ENCODE measurements at regions not wholly inside any gene's neighbourhood (a gene's known extent, or its start where the extent isn't known, plus 50 kb on each side); places are given as distances from the start of the nearest gene placed in this dataset.

GRCh38 chr22:19645391-19645790, 68.9 kb upstream of the SEPTIN5 start:
- Mint-ChIP-seq H3K36me3 (ENCODE audit: insufficient read depth) (no peaks in the 10 kb centered on the region), H3K27ac (no peak overlapping the region), H3K9me3 (ENCODE audit: low read depth) (peaks cover 17% of the 10 kb centered on the region), H3K4me1 (ENCODE audit: low read depth) (no peaks in the 10 kb centered on the region), H3K4me3 (ENCODE audit: low read depth) (no peak overlapping the region), H3K27me3 (peaks cover 16% of the 10 kb centered on the region)
- no peak for TF ChIP-seq CTCF (IDR thresholded peaks at IDR 0.05; ENCODE audit: unreplicated experiment)
- no peak for DNase-seq (ENCODE audit: low spot score, unreplicated experiment)

- Mint-ChIP-seq H3K9me3 (ENCODE audit: low read depth) (peaks cover 17% of the 10 kb centered on the region), H3K4me1 (ENCODE audit: low read depth) (no peaks in the 10 kb centered on the region), H3K27ac (no peak overlapping the region), H3K4me3 (ENCODE audit: low read depth) (no peak overlapping the region), H3K36me3 (ENCODE audit: insufficient read depth) (no peaks in the 10 kb centered on the region), H3K27me3 (peaks cover 19% of the 10 kb centered on the region)
- DNase-seq (ENCODE audit: low spot score, unreplicated experiment): no peak
- TF ChIP-seq CTCF (IDR thresholded peaks at IDR 0.05; ENCODE audit: unreplicated experiment): no peak
Measured at GRCh38 chr22:19645905-19646304, 68.4 kb upstream of the SEPTIN5 start.

GRCh38 chr22:19646383-19646782, 67.9 kb upstream of the SEPTIN5 start:
- no peaks in the 10 kb centered on the region for H3K4me1 Mint-ChIP-seq (ENCODE audit: low read depth)
- no peak for DNase-seq (ENCODE audit: low spot score, unreplicated experiment)
- no peaks in the 10 kb centered on the region for H3K36me3 Mint-ChIP-seq (ENCODE audit: insufficient read depth)
- H3K27ac Mint-ChIP-seq: no peak overlapping the region
- TF ChIP-seq CTCF (IDR thresholded peaks at IDR 0.05; ENCODE audit: unreplicated experiment): no peak
- peaks cover 17% of the 10 kb centered on the region for H3K9me3 Mint-ChIP-seq (ENCODE audit: low read depth)
- H3K27me3 Mint-ChIP-seq: peaks cover 18% of the 10 kb centered on the region
- no peak overlapping the region for H3K4me3 Mint-ChIP-seq (ENCODE audit: low read depth)

- peaks cover 18% of the 10 kb centered on the region for H3K27me3 Mint-ChIP-seq
Measured at GRCh38 chr22:19648419-19648929, 65.8 kb upstream of the SEPTIN5 start.

GRCh38 chr22:19652316-19652715, 62.0 kb upstream of the SEPTIN5 start:
- DNase-seq (ENCODE audit: low spot score, unreplicated experiment): no peak
- Mint-ChIP-seq H3K4me1 (ENCODE audit: low read depth) (no peaks in the 10 kb centered on the region), H3K9me3 (ENCODE audit: low read depth) (peaks cover 17% of the 10 kb centered on the region), H3K4me3 (ENCODE audit: low read depth) (no peak overlapping the region), H3K36me3 (ENCODE audit: insufficient read depth) (no peaks in the 10 kb centered on the region), H3K27me3 (peaks cover 6% of the 10 kb centered on the region), H3K27ac (no peak overlapping the region)
- TF ChIP-seq CTCF (IDR thresholded peaks at IDR 0.05; ENCODE audit: unreplicated experiment): no peak

More at GRCh38 chr22:19648419-19648929, 65.8 kb upstream of the SEPTIN5 start:
- no peak for DNase-seq (ENCODE audit: low spot score, unreplicated experiment)
- Mint-ChIP-seq H3K27ac (no peak overlapping the region), H3K4me1 (ENCODE audit: low read depth) (no peaks in the 10 kb centered on the region), H3K36me3 (ENCODE audit: insufficient read depth) (no peaks in the 10 kb centered on the region), H3K4me3 (ENCODE audit: low read depth) (no peak overlapping the region), H3K9me3 (ENCODE audit: low read depth) (peaks cover 17% of the 10 kb centered on the region)
- TF ChIP-seq CTCF (IDR thresholded peaks at IDR 0.05; ENCODE audit: unreplicated experiment): no peak
